BLaER1 (cell line): ENCODE measurements at regions not wholly inside any gene's neighbourhood (a gene's known extent, or its start where the extent isn't known, plus 50 kb on each side); places are given as distances from the start of the nearest gene placed in this dataset.

ENCODE experiments used
- H3K27ac ChIP-seq: shearing (Covaris generic); formaldehyde crosslinking; 2 replicates; pipeline ENCODE4 v1.8.1; 2022
- H3K27me3 ChIP-seq: shearing (Covaris generic); formaldehyde crosslinking; 2 replicates; pipeline ENCODE4 v1.8.1; 2022
- H3K36me3 ChIP-seq: shearing (Covaris generic); formaldehyde crosslinking; 2 replicates; pipeline ENCODE4 v1.8.1; 2022
- H3K4me1 ChIP-seq: shearing (Covaris generic); formaldehyde crosslinking; 2 replicates; pipeline ENCODE4 v1.8.1; 2022
- H3K4me2 ChIP-seq: shearing (Covaris generic); formaldehyde crosslinking; 2 replicates; pipeline ENCODE4 v1.8.1; 2022
- H3K4me3 ChIP-seq: shearing (Covaris generic); formaldehyde crosslinking; 2 replicates; pipeline ENCODE4 v1.8.1; 2022
- H3K9ac ChIP-seq: shearing (Covaris generic); formaldehyde crosslinking; 2 replicates; pipeline ENCODE4 v1.8.1; 2022
- H3K9me3 ChIP-seq: shearing (Covaris generic); formaldehyde crosslinking; 2 replicates; pipeline ENCODE4 v1.8.1; 2022
- H4K20me1 ChIP-seq: shearing (Covaris generic); formaldehyde crosslinking; 2 replicates; pipeline ENCODE4 v1.8.1; 2022
- Cebpa-rat ChIP-seq: shearing (Covaris generic); IDR thresholded peaks from 2 replicates; pipeline ENCODE4 v1.8.1; 2022

GRCh38 chr18:51417643-51418483 lies 220.4 kb upstream of the MEX3C start:
- no peak for TF ChIP-seq Cebpa-rat
- Histone ChIP-seq H3K4me1 (no peaks in the 10 kb centered on the region), H3K9me3 (no peaks in the 10 kb centered on the region), H3K27me3 (no peaks in the 10 kb centered on the region), H3K36me3 (no peaks in the 10 kb centered on the region), H3K4me2 (no peak overlapping the region), H4K20me1 (no peaks in the 10 kb centered on the region), H3K9ac (no peak overlapping the region), H3K4me3 (no peak overlapping the region), H3K27ac (no peak overlapping the region)

GRCh38 chr18:51425475-51425874 lies 228.0 kb upstream of the MEX3C start:
- no peak overlapping the region for H3K9ac ChIP-seq
- no peak for TF ChIP-seq Cebpa-rat
- no peaks in the 10 kb centered on the region for H3K4me1 ChIP-seq
- H3K9me3 ChIP-seq, result no peaks in the 10 kb centered on the region
- H3K27ac ChIP-seq, result no peak overlapping the region
- H3K4me2 ChIP-seq, result no peak overlapping the region
- no peak overlapping the region for H3K4me3 ChIP-seq
- no peaks in the 10 kb centered on the region for H4K20me1 ChIP-seq
- H3K27me3 ChIP-seq, result no peaks in the 10 kb centered on the region
- H3K36me3 ChIP-seq, result no peaks in the 10 kb centered on the region

GRCh38 chr18:51425889-51426288 lies 228.4 kb upstream of the MEX3C start:
- Histone ChIP-seq H3K9ac (no peak overlapping the region), H3K27me3 (no peaks in the 10 kb centered on the region), H3K27ac (no peak overlapping the region), H3K9me3 (no peaks in the 10 kb centered on the region), H3K4me1 (no peaks in the 10 kb centered on the region), H3K36me3 (no peaks in the 10 kb centered on the region), H3K4me2 (no peak overlapping the region), H4K20me1 (no peaks in the 10 kb centered on the region), H3K4me3 (no peak overlapping the region)
- no peak for TF ChIP-seq Cebpa-rat

GRCh38 chr18:51426996-51427395 lies 229.5 kb upstream of the MEX3C start:
- H4K20me1 ChIP-seq, result no peaks in the 10 kb centered on the region
- no peak overlapping the region for H3K4me3 ChIP-seq
- H3K9ac ChIP-seq, result no peak overlapping the region
- no peaks in the 10 kb centered on the region for H3K4me1 ChIP-seq
- H3K27ac ChIP-seq, result no peak overlapping the region
- no peak for TF ChIP-seq Cebpa-rat
- no peaks in the 10 kb centered on the region for H3K9me3 ChIP-seq
- no peak overlapping the region for H3K4me2 ChIP-seq
- no peaks in the 10 kb centered on the region for H3K27me3 ChIP-seq
- H3K36me3 ChIP-seq, result no peaks in the 10 kb centered on the region

GRCh38 chr18:51429644-51430043 lies 232.2 kb upstream of the MEX3C start:
- Histone ChIP-seq H3K27ac (no peak overlapping the region), H3K4me2 (no peak overlapping the region), H3K9me3 (no peaks in the 10 kb centered on the region), H3K27me3 (no peaks in the 10 kb centered on the region), H3K4me3 (no peak overlapping the region), H4K20me1 (no peaks in the 10 kb centered on the region), H3K36me3 (no peaks in the 10 kb centered on the region), H3K9ac (no peak overlapping the region), H3K4me1 (no peaks in the 10 kb centered on the region)
- TF ChIP-seq Cebpa-rat, result no peak

GRCh38 chr18:51430538-51430937 lies 233.1 kb upstream of the MEX3C start:
- Histone ChIP-seq H3K9ac (no peak overlapping the region), H3K4me1 (no peaks in the 10 kb centered on the region), H3K4me2 (no peak overlapping the region), H3K9me3 (no peaks in the 10 kb centered on the region), H3K36me3 (no peaks in the 10 kb centered on the region), H3K4me3 (no peak overlapping the region), H3K27ac (no peak overlapping the region), H4K20me1 (no peaks in the 10 kb centered on the region), H3K27me3 (no peaks in the 10 kb centered on the region)
- no peak for TF ChIP-seq Cebpa-rat

GRCh38 chr18:51433296-51433695 lies 235.8 kb upstream of the MEX3C start:
- Histone ChIP-seq H3K27ac (no peak overlapping the region), H3K36me3 (no peaks in the 10 kb centered on the region), H3K27me3 (no peaks in the 10 kb centered on the region), H3K4me3 (no peak overlapping the region), H3K4me2 (no peak overlapping the region), H3K4me1 (no peaks in the 10 kb centered on the region), H3K9me3 (no peaks in the 10 kb centered on the region), H3K9ac (no peak overlapping the region), H4K20me1 (no peaks in the 10 kb centered on the region)
- TF ChIP-seq Cebpa-rat, result no peak

GRCh38 chr18:51433881-51434280 lies 236.4 kb upstream of the MEX3C start:
- Histone ChIP-seq H3K4me1 (no peaks in the 10 kb centered on the region), H3K27ac (no peak overlapping the region), H3K4me2 (no peak overlapping the region), H3K4me3 (no peak overlapping the region), H3K9ac (no peak overlapping the region), H3K36me3 (no peaks in the 10 kb centered on the region), H3K9me3 (no peaks in the 10 kb centered on the region), H3K27me3 (no peaks in the 10 kb centered on the region), H4K20me1 (no peaks in the 10 kb centered on the region)
- no peak for TF ChIP-seq Cebpa-rat

GRCh38 chr18:51437280-51438271 lies 240.1 kb upstream of the MEX3C start:
- Histone ChIP-seq H3K4me3 (no peak overlapping the region), H3K36me3 (no peaks in the 10 kb centered on the region), H3K9me3 (no peaks in the 10 kb centered on the region), H3K4me2 (no peak overlapping the region), H3K9ac (no peak overlapping the region), H3K27me3 (no peaks in the 10 kb centered on the region), H3K27ac (no peak overlapping the region), H3K4me1 (no peaks in the 10 kb centered on the region), H4K20me1 (no peaks in the 10 kb centered on the region)
- no peak for TF ChIP-seq Cebpa-rat

- TF ChIP-seq Cebpa-rat, result no peak
- Histone ChIP-seq H3K27ac (no peak overlapping the region), H3K4me2 (no peak overlapping the region), H3K27me3 (no peaks in the 10 kb centered on the region), H3K9me3 (no peaks in the 10 kb centered on the region), H3K4me3 (no peak overlapping the region), H3K36me3 (no peaks in the 10 kb centered on the region), H3K9ac (no peak overlapping the region), H3K4me1 (no peaks in the 10 kb centered on the region), H4K20me1 (no peaks in the 10 kb centered on the region)
Observed at GRCh38 chr18:51438797-51439350, 241.4 kb upstream of the MEX3C start.
